Brain microvascular endothelial cell (primary cell): ENCODE measurements at regions not wholly inside any gene's neighbourhood (a gene's known extent, or its start where the extent isn't known, plus 50 kb on each side); places are given as distances from the start of the nearest gene placed in this dataset.

ENCODE experiments used
- DNase-seq: peaks from one replicate; pipeline ENCODE4 v3.0.0-alpha.2; 2020
- H3K27ac ChIP-seq: fragments of 250-450 bp; sonication (Bioruptor Pico); 2 replicates; pipeline ENCODE4 v1.5.1; 2020; ENCODE audit warnings: mild to moderate bottlenecking, moderate library complexity
- H3K27me3 ChIP-seq: fragments of 250-450 bp; sonication (Bioruptor Pico); replicated peaks from 2 replicates; pipeline ENCODE4 v1.5.1; 2020; ENCODE audit warnings: mild to moderate bottlenecking
- H3K36me3 ChIP-seq: fragments of 250-450 bp; sonication (Bioruptor Pico); replicated peaks from 2 replicates; pipeline ENCODE4 v1.5.1; 2020; ENCODE audit warnings: mild to moderate bottlenecking
- H3K4me3 ChIP-seq: 2 replicates; pipeline ENCODE4 v1.5.1; 2011; ENCODE audit warnings: low read depth, mild to moderate bottlenecking, control low read depth, low read length, moderate library complexity
- in situ Hi-C: cut with HindIII; loops from 2 replicates; pipeline ENCODE4 v1.10.0; 2017; ENCODE audit warnings: low sequenced_read_pairs, low pct_ligation_motif_present
- TF ChIP-seq, protein P1 (sequence below): IDR thresholded peaks from 2 replicates; pipeline ENCODE4 v1.5.1; 2011; ENCODE audit warnings: low read depth, mild to moderate bottlenecking, moderate library complexity, low read length, control low read depth, inconsistent platforms; ENCODE audit errors: missing control alignments

DNA sequence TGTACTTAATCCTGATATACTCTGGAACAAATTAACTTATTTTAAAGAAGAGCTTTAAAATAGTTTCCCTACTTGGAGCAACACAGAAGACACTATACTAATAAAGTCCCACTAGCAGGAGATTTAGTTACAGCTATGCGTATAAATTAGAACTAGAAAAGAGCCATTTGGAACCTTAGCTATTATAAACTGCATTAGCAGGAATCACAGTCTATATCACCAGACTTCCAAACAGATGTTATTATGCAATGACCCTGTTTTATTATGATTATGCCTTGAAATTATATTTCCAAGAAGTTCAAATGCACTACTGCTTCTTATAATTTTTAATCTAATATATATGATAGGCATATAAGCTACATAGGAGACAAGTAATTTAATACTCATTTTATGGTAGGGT is 95.5 kb upstream of the WDR44 start:
- H3K27ac ChIP-seq = no peak overlapping the region
- no peak overlapping the region for H3K4me3 ChIP-seq
- in situ Hi-C loops = no loop called here
- no peaks in the 10 kb centered on the region for H3K27me3 ChIP-seq
- no peaks in the 10 kb centered on the region for H3K36me3 ChIP-seq
- no peak for DNase-seq
- TF ChIP-seq, protein P1, sequence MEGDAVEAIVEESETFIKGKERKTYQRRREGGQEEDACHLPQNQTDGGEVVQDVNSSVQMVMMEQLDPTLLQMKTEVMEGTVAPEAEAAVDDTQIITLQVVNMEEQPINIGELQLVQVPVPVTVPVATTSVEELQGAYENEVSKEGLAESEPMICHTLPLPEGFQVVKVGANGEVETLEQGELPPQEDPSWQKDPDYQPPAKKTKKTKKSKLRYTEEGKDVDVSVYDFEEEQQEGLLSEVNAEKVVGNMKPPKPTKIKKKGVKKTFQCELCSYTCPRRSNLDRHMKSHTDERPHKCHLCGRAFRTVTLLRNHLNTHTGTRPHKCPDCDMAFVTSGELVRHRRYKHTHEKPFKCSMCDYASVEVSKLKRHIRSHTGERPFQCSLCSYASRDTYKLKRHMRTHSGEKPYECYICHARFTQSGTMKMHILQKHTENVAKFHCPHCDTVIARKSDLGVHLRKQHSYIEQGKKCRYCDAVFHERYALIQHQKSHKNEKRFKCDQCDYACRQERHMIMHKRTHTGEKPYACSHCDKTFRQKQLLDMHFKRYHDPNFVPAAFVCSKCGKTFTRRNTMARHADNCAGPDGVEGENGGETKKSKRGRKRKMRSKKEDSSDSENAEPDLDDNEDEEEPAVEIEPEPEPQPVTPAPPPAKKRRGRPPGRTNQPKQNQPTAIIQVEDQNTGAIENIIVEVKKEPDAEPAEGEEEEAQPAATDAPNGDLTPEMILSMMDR = no peak

DNA sequence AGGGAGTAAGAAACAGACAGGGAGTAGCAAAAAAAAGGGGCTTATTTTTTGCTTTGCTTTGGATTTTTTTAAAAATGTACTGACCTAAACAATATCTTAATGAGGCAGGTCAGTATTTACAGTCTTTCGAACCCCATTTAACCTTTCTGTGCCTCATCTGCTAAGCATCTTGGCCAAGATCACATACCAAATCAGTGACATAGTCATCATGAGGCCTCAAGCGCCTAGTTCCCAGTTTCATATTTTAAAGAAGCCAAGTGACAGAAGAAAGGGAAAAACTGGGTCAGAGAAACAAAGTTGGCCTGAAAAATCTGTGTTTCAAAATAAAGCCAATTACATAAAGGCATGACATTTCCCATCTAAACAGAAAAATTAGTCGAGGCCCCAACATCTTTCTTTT is 94.6 kb upstream of the WDR44 start:
- peak; percentile 20 for DNase-seq
- in situ Hi-C loops = no loop called here
- Histone ChIP-seq H3K36me3 (no peaks in the 10 kb centered on the region), H3K4me3 (no peak overlapping the region), H3K27me3 (no peaks in the 10 kb centered on the region), H3K27ac (no peak overlapping the region)
- TF ChIP-seq, protein P1 = no peak

DNA sequence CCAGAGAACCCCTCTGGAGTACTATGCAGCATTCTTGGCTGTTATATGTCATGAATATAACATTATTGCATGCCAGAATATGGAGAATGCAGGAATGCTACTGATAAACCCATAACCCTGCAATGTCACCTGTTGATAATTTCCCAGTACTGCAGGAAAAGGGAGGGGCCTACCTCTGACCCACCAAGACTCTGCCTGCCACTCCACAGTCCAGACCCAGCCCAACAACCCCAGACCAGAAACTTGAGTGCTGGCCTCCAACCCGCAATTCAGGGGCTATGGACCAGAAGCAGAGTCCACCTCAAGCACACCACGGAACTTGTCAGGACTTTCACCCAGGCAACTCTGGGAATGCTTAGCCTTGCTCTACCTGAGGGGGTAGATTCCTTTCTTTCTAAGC is 92.9 kb upstream of the WDR44 start:
- no peak for DNase-seq
- Histone ChIP-seq H3K27ac (no peak overlapping the region), H3K4me3 (no peak overlapping the region), H3K36me3 (no peaks in the 10 kb centered on the region), H3K27me3 (no peaks in the 10 kb centered on the region)
- in situ Hi-C loops = no loop called here
- TF ChIP-seq, protein P1 = no peak

DNA sequence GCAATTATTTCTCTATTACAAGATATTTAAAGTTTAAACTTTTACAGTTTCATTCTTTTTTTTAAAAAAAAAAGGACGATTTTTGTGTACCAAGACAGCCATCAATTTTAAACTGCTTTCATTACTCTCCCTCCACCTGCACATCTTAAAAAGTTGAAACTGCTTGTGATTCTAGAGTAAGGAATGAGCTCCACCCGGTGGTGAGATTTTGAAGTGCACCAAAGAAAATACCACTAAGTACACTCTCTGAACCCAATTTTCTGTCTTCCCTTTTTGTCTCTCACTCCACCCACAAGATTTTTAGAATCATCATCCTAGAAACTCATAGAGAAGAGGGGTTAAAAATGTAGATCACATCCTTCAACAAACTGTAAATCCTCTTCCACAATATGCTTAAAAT is 91.3 kb upstream of the WDR44 start:
- H3K27ac ChIP-seq = no peak overlapping the region
- H3K36me3 ChIP-seq = no peaks in the 10 kb centered on the region
- H3K27me3 ChIP-seq = no peaks in the 10 kb centered on the region
- no peak overlapping the region for H3K4me3 ChIP-seq
- DNase-seq = peak; percentile 63
- TF ChIP-seq, protein P1 = peak; percentile 70
- in situ Hi-C loops = no loop called here

DNA sequence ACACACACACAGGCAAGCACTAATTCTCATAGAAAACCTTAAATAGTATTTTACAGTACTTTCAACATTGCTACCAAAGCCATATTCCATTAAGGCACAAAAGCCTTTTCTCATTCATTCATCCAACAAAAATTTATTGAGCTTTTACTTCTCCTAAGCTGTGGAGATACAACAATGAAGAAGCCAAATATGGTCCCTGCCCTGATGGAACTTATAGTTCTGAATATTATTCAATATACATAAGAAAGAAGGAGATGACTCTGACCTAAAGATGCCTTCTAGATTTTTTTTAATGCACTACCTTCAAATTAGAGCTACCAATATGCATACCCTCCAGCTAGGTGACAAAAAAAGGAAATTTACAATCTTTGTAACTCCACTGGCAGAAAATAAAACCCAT is 90.0 kb upstream of the WDR44 start:
- TF ChIP-seq, protein P1 = no peak
- in situ Hi-C loops = no loop called here
- Histone ChIP-seq H3K36me3 (no peaks in the 10 kb centered on the region), H3K4me3 (no peak overlapping the region), H3K27me3 (no peaks in the 10 kb centered on the region), H3K27ac (no peak overlapping the region)
- DNase-seq = no peak

DNA sequence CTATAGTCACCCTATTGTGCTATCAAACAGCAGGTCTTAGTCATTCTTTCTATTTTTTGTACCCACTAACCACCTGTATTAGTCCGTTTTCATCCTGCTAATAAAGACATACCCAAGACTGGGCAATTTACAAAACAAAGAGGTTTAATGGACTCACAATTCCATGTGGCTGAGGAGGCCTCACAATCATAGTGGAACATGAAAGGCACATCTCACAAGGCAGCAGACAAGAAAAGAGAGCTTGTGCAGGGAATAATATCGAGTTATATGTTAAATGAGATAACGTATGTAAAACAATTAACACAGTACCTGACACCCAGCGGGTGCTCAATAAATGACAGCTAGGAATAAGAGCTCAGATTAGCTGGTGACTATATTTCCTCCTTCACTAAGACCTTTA is 88.1 kb upstream of the WDR44 start:
- Histone ChIP-seq H3K27ac (no peak overlapping the region), H3K27me3 (no peaks in the 10 kb centered on the region), H3K36me3 (no peaks in the 10 kb centered on the region), H3K4me3 (no peak overlapping the region)
- TF ChIP-seq, protein P1 = no peak
- no peak for DNase-seq
- in situ Hi-C loops = no loop called here
